Skeletal muscle tissue (tissue), 3 donors: ENCODE measurements at regions not wholly inside any gene's neighbourhood (a gene's known extent, or its start where the extent isn't known, plus 50 kb on each side); places are given as distances from the start of the nearest gene placed in this dataset.

Source experiments
- H3K27ac ChIP-seq: one replicate; pipeline ENCODE4 v1.7.0; 2013; ENCODE audit warnings: mild to moderate bottlenecking, low read depth, low read length, inconsistent platforms
- H3K27me3 ChIP-seq, 3 donors: one replicate each; pipeline ENCODE4 v1.7.0; 2013; ENCODE audit warnings: low read length in 3 of 3; ENCODE audit not compliant: control insufficient read depth in 3 of 3, insufficient read depth in 3 of 3
- H3K36me3 ChIP-seq, 3 donors: one replicate each; pipeline ENCODE4 v1.7.0; 2013; ENCODE audit warnings: low read length in 3 of 3; ENCODE audit not compliant: control insufficient read depth in 3 of 3, insufficient read depth in 3 of 3
- H3K4me1 ChIP-seq, 3 donors: one replicate each; pipeline ENCODE4 v1.7.0; 2013; ENCODE audit warnings: low read length in 3 of 3, mild to moderate bottlenecking in 3 of 3; ENCODE audit not compliant: control insufficient read depth in 3 of 3, insufficient read depth in 3 of 3
- H3K4me3 ChIP-seq, 3 donors: one replicate each; pipeline ENCODE4 v1.7.0; 2013; ENCODE audit warnings: low read length in 3 of 3
- H3K9ac ChIP-seq, 3 donors: one replicate each; pipeline ENCODE4 v1.7.0; 2013; ENCODE audit warnings: low read length in 3 of 3, mild to moderate bottlenecking in 3 of 3, moderate library complexity in 2 of 3, low read depth in 1 of 3
- H3K9me3 ChIP-seq, 3 donors: one replicate each; pipeline ENCODE4 v1.7.0; 2013; ENCODE audit warnings: low read length in 3 of 3; ENCODE audit not compliant: control insufficient read depth in 3 of 3
- donor health status: Osteomylitis.

- Histone ChIP-seq H3K9ac (no peak overlapping the region), H3K27me3 (no peaks in the 10 kb centered on the region), H3K36me3 (no peaks in the 10 kb centered on the region), H3K4me1 (no peaks in the 10 kb centered on the region), H3K27ac (no peak overlapping the region), H3K4me3 (no peak overlapping the region), H3K9me3 (no peaks in the 10 kb centered on the region)
These were observed 386.2 kb upstream of the CCDC196 start for GRCh38 chr14:66099931-66100330.

GRCh38 chr14:66101662-66102061, 384.5 kb upstream of the CCDC196 start:
- no peak overlapping the region for H3K9ac ChIP-seq
- no peaks in the 10 kb centered on the region for H3K27me3 ChIP-seq
- no peak overlapping the region for H3K4me3 ChIP-seq
- no peaks in the 10 kb centered on the region for H3K9me3 ChIP-seq
- H3K4me1 ChIP-seq, result no peaks in the 10 kb centered on the region
- H3K36me3 ChIP-seq, result no peaks in the 10 kb centered on the region
- no peak overlapping the region for H3K27ac ChIP-seq

- Histone ChIP-seq H3K9me3 (no peaks in the 10 kb centered on the region), H3K27me3 (no peaks in the 10 kb centered on the region), H3K4me3 (no peak overlapping the region), H3K27ac (no peak overlapping the region), H3K9ac (no peak overlapping the region), H3K4me1 (no peaks in the 10 kb centered on the region), H3K36me3 (no peaks in the 10 kb centered on the region)
These were observed 381.7 kb upstream of the CCDC196 start for GRCh38 chr14:66104486-66104885.

- Histone ChIP-seq H3K4me1 (no peaks in the 10 kb centered on the region), H3K9me3 (no peaks in the 10 kb centered on the region), H3K9ac (no peak overlapping the region), H3K27me3 (no peaks in the 10 kb centered on the region), H3K36me3 (no peaks in the 10 kb centered on the region), H3K27ac (no peak overlapping the region), H3K4me3 (no peak overlapping the region)
These were observed 380.4 kb upstream of the CCDC196 start for GRCh38 chr14:66105815-66106214.

GRCh38 chr14:66109426-66109825, 376.7 kb upstream of the CCDC196 start:
- H3K9ac ChIP-seq, result no peak overlapping the region
- H3K27ac ChIP-seq, result no peak overlapping the region
- H3K27me3 ChIP-seq, result no peaks in the 10 kb centered on the region
- no peak overlapping the region for H3K4me3 ChIP-seq
- H3K9me3 ChIP-seq, result no peaks in the 10 kb centered on the region
- H3K36me3 ChIP-seq, result no peaks in the 10 kb centered on the region
- H3K4me1 ChIP-seq, result no peaks in the 10 kb centered on the region

GRCh38 chr14:66111891-66112290, 374.3 kb upstream of the CCDC196 start:
- H3K36me3 ChIP-seq, result no peaks in the 10 kb centered on the region
- no peaks in the 10 kb centered on the region for H3K9me3 ChIP-seq
- H3K27me3 ChIP-seq, result no peaks in the 10 kb centered on the region
- H3K9ac ChIP-seq, result no peak overlapping the region
- H3K27ac ChIP-seq, result no peak overlapping the region
- H3K4me1 ChIP-seq, result no peaks in the 10 kb centered on the region
- H3K4me3 ChIP-seq, result no peak overlapping the region

- Histone ChIP-seq H3K36me3 (no peaks in the 10 kb centered on the region), H3K9ac (no peak overlapping the region), H3K27ac (no peak overlapping the region), H3K9me3 (no peaks in the 10 kb centered on the region), H3K4me3 (no peak overlapping the region), H3K4me1 (no peaks in the 10 kb centered on the region), H3K27me3 (no peaks in the 10 kb centered on the region)
These were observed 372.1 kb upstream of the CCDC196 start for GRCh38 chr14:66114071-66114470.

GRCh38 chr14:66115740-66116502, 370.2 kb upstream of the CCDC196 start:
- Histone ChIP-seq H3K9me3 (no peaks in the 10 kb centered on the region), H3K4me1 (no peaks in the 10 kb centered on the region), H3K4me3 (no peak overlapping the region), H3K36me3 (no peaks in the 10 kb centered on the region), H3K27ac (no peak overlapping the region), H3K9ac (no peak overlapping the region), H3K27me3 (no peaks in the 10 kb centered on the region)

- no peak overlapping the region for H3K27ac ChIP-seq
- no peaks in the 10 kb centered on the region for H3K4me1 ChIP-seq
- no peaks in the 10 kb centered on the region for H3K27me3 ChIP-seq
- no peaks in the 10 kb centered on the region for H3K9me3 ChIP-seq
- no peaks in the 10 kb centered on the region for H3K36me3 ChIP-seq
- H3K9ac ChIP-seq, result no peak overlapping the region
- H3K4me3 ChIP-seq, result no peak overlapping the region
These were observed 369.4 kb upstream of the CCDC196 start for GRCh38 chr14:66116732-66117131.

GRCh38 chr14:66117600-66117999, 368.6 kb upstream of the CCDC196 start:
- H3K9ac ChIP-seq, result no peak overlapping the region
- no peaks in the 10 kb centered on the region for H3K9me3 ChIP-seq
- H3K4me3 ChIP-seq, result no peak overlapping the region
- H3K27me3 ChIP-seq, result no peaks in the 10 kb centered on the region
- H3K36me3 ChIP-seq, result no peaks in the 10 kb centered on the region
- no peak overlapping the region for H3K27ac ChIP-seq
- no peaks in the 10 kb centered on the region for H3K4me1 ChIP-seq
